Keratinocyte (primary cell): ENCODE measurements at regions not wholly inside any gene's neighbourhood (a gene's known extent, or its start where the extent isn't known, plus 50 kb on each side); places are given as distances from the start of the nearest gene placed in this dataset.

ENCODE experiments used
- CTCF ChIP-seq, 3 experiments: IDR thresholded peaks in 1 of 3; conservative IDR thresholded peaks in 1 of 3; optimal IDR thresholded peaks in 1 of 3; 2 replicates in 2 of 3; 3 replicates in 1 of 3; pipeline versions ENCODE3 to v1.5.1; 2011; ENCODE audit warnings: low read length in 3 of 3, mild to moderate bottlenecking in 3 of 3, moderate library complexity in 2 of 3, control low read depth in 1 of 3, inconsistent platforms in 1 of 3; ENCODE audit not compliant: insufficient read depth in 2 of 3; ENCODE audit errors: extremely low read depth in 1 of 3
- EZH2 ChIP-seq: IDR thresholded peaks from one replicate; pipeline ENCODE4 v1.6.1; 2012; ENCODE audit warnings: inconsistent platforms, mild to moderate bottlenecking, low read length, moderate library complexity

GRCh38 chr4:156569535-156569934 is 402.1 kb downstream of the PDGFC start:
- no peak for TF ChIP-seq CTCF (optimal IDR thresholded peaks at IDR 0.05 in 1 of 3, IDR thresholded peaks at IDR 0.05 in 1 of 3, conservative IDR thresholded peaks at IDR 0.05 in 1 of 3; ENCODE audit: extremely low read depth in 1 of 3, insufficient read depth in 2 of 3, low read length in 3 of 3)
- no peak for TF ChIP-seq EZH2
